NCI-H1092 treated with DMSO at 0.1 percent for 48 hours (cell line): ENCODE measurements at regions not wholly inside any gene's neighbourhood (a gene's known extent, or its start where the extent isn't known, plus 50 kb on each side); places are given as distances from the start of the nearest gene placed in this dataset.

ENCODE experiments used
- DNase-seq: peaks from one replicate; lab custom pipeline; 2025; lab: John Stamatoyannopoulos, UW

DNA sequence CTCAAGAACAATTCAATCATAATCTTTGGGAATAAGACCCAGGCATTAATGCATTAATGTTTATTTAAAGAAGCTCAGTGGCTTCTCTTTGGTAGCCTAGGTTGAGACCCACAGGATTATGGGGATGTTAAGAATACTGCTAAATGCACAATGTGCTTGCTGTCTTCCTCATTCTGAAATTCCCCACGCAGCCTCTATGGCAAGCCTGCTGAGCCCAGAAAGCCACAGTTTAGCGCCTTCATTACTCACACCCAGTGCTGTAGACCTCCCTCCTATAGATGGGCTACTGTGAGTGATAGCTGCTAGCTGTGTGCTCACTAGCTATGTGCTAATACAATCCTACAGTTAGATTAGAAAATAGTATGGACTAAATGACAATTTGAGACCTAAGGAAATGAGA lies 90.6 kb downstream of the TNFSF13B start:
- no peak for DNase-seq

DNA sequence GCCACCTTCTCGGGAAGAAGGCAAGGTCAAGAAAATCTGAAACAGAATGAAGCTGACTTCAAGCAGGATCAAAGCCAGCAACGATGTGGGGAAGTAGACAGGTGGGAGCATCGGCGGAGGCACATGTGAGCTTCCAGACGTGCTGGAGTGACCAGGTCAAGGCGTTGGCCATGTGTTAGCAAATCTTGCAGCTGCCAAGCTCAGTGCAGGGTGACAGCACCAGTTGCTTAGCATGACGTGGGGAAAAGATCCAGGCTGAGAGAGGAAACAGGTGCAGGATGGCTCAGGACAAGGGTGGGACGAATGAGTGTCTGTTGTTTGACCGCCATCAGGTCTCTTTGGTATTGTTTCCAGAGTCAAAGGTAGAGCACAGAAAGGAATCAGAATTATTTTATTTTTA lies 92.3 kb downstream of the TNFSF13B start:
- no peak for DNase-seq

DNA sequence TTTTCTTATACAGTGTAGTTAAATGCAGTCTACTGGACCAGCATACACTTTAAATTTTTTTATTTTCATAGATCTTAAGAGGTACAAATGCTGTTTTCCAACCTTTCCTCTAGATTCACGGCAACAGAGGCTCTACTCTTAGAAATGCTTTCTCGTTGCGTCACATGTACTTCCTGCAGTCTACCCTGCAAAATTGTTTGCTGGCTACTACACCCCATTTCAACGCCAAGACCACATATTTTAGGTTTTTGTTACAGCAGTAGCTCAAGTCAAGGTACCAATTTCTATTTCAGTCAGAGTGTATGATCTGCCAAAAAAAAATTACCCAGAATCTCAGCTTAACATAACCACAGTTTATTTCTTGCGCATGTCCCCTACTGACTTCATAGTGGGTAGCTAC lies 94.1 kb downstream of the TNFSF13B start:
- no peak for DNase-seq

DNA sequence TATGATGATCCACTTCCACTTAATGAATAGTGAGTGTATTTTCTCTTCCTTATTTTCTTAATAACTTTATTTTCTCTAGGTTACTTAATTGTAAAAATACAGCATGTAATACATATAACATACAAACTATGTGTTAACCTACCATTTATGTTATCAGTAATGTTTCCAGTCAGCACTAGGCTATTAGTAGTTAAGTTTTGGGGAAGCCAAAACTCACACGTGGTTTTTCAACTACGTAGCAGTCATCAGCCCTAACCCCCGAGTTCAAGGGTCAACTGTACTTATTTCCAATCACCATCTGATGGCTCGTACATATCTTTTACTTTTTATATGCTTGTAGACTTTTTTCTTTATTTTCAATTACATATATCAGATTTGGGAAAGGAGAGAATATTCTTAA lies 95.7 kb downstream of the TNFSF13B start:
- DNase-seq: no peak

DNA sequence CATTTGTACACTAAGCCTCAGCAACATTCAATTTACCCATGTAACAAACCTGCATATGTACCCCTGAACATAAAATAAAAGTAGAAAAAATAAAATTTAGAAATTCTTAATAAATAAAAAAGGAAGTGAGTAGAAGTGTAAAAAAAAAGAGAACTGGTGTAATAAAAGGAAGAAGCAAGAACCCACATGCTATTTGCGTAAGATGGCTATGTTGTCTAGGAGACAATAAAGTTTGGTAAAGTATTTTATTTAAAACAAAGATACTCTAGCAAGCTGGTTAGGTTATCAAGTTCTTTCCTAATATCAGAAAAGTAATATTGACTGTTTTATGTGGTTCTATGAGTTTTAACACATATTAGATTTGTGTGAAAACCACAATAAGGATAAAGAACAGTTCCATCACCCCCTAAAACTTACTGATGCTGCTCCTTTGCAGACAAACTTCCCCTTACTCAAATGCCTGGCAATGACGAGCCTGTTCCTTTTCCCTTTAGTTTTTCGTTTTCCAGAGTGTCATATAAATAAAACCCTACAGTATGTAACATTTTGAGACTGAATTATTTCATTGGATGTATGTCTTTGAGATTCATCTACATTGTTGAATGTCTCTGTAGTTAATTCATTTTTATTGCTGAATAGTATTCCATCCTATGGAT lies 98.9 kb downstream of the TNFSF13B start:
- no peak for DNase-seq

DNA sequence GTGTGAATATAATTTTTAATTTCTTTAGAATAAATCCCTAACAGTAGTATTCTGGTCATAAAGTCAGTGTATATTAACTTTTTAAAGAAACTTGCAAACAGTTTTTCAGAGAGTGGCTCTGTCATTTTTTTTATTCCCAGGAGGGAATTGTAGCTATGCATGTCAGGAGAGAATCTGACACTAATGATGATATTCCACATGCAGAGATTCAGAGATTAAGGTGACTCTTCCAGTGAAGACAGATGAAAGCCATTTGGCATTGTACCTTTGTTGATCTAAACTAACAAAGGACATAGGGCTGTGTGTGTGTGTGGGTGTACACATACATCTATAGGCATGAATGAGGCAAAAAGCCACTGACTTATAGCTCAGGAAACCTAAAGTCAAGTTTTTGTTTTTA lies 99.9 kb downstream of the TNFSF13B start:
- DNase-seq: no peak

DNA sequence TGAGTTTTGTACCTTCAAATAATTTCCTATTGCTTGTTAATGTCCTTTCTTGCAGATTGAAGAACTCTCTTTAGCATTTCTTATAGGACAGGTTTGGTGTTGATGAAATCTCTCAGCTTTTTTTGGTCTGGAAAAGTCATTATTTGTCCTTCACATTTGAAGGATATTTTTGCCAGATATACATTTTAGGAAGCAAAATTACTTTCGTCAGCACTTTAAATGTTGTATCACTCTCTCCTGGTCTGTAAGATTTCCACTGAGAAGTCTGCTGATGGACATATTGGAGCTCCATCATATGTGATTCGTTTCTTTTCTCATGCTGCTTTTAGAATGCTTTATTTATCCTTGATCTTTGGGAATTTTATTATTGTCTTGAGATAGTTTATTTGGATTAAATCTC lies 105.5 kb downstream of the TNFSF13B start:
- DNase-seq: no peak

DNA sequence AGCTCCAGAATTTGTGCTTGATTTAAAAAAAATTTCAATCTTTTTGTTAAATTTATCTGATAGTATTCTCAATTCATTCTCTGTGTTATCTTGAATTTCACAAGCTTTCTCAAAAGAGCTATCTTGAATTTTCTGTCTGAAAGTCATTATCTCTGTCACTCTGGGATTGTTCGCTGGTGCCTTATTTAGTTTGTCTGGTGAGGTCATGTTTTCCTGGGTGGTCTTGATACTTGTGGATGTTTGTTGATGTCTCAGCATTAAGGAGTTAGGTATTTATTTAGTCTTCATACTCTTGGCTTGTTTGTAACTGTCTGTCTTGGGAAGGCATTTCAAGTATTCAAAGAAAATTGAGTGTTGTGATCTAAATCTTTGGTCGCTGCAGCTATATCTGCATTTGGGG lies 106.3 kb downstream of the TNFSF13B start:
- DNase-seq: no peak

DNA sequence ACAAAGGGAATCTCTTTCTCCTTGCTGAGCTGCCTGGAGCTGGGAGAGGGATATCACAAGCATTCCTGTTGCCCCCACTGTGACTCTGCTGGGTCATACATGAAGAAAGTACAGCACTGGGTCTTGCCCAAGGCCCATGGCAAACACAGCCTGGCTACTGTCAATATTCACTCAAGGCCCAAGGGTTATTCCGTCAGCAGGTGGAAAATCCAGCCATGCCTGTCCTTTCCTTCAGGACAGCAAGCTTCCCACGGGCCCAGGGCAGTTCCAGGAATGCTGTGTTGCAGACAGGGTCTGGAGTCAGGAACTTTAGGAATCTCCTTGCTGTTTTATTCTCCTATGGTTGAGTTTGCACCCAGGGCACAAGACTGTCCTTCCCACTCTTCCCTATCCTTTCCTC lies 106.8 kb downstream of the TNFSF13B start:
- DNase-seq: no peak

DNA sequence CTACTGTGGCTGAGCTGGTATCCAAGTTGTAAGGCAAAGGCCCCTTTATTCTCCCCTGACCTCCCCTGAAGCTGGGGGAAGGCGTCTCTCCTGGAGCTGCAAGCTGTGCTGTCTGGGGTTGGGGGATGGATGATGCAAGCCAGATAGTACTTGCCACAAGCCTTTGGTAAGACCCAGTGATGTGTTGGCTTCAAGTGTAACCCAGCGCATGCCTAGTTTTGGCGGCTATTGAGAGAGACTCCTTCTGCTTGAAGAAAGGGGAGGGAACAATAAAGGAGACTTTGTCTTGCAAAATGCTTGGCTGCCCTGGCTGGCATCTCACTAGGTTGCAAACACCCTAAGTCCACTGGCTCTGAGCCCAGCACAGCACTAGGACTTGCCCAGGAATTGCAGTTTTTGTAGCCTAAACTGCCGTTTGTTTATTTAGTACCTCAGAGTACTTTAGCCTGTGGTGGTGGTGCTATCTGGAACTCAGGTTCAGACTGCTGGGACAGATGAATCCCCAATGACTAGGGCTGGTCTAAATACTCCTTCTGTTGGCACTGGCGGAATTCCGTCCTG lies 108.2 kb downstream of the TNFSF13B start:
- no peak for DNase-seq

DNA sequence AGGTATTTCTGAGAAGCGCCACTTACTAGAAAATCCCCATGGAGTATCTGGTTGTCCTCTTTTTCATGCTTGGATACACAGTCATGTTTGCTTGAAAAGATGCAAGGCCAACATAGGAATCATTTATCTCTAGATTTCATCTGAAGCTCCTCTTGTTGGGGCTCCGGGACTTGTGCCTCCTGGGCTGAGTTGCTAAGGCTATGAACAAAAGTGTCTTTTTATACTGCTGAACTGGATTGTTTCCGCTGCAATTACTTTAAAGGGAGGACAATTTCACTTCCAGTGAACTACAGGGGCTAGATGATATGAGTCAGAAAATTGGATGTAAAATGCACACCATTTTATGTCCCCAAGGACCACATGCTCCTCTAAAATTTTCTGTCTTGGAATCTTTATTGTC lies 114.1 kb downstream of the TNFSF13B start:
- no peak for DNase-seq

DNA sequence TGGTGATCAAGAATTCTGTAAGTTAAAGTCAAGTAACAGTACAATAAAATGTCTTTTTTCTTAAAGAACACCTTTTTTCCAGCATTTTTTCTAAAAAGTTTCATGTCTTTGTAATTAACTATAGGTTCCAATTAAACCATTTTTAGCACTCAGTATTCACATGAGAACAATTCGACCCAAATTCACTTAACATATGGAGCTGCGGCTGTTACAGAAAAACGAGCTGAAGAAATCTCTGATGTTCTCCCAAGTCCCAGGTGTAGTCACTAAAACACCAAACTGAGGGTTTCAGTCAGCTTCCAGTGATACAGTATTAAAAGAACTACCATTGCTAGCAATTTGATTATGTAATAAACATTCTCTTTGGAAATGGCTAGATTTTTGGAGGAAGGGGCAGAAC lies 117.6 kb downstream of the TNFSF13B start:
- DNase-seq: no peak

DNA sequence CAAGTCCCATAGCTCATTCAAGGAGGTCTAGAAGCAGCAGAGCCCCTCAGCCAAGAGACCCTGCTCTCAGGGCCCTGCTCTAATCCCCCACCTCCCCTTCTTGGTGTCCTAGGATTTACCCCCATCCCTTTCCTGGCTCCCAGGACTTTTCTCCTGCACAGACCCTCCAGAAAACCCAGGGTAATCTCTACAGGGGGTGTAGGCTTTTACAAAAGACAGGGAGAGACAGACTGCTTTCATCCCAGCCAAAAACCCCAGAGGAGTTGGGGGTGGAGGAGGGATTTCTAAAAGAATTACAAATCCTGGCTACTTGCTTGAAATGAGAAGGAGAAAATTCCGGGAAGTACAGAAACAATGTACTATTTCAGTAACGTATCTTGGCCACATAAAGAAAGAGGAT lies 133.3 kb downstream of the TNFSF13B start:
- DNase-seq: no peak

DNA sequence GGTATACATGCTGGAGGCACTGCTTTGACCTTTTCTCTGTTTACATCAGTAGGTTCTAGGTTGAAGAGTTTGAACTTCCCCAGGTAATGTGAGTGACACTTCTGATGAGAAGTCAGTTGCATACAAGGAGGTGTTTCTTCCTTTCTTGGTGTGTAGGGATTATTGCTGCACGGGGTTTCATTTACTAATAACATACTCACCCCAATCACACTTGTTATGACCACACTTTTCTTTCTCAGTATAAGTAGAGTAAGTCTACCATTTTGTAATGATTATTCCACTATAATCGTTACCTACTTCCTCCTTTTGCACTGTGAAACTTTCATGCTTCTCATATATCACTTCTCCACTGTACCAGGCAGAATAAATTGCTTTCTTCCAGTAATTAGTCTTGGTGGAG lies 138.0 kb downstream of the TNFSF13B start:
- DNase-seq: no peak

DNA sequence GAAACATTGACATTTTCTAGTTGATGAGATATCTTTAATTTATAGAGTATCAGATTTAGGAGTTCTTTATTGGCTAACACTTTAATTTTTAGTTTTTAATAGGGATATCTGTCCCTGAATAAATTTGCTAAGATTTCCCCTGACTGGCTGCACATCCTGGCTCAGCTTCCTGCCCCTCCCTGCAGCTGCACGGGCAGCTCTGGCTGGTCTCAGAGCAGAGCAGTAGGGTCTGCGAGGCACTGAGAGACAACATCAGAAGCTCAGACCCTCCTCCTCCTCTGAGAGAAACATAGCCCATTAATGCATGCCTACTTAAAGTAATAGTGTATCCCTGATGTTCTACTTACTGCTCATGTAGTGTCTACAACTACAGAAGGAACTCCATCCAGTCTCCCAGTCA lies 139.2 kb downstream of the TNFSF13B start:
- no peak for DNase-seq

DNA sequence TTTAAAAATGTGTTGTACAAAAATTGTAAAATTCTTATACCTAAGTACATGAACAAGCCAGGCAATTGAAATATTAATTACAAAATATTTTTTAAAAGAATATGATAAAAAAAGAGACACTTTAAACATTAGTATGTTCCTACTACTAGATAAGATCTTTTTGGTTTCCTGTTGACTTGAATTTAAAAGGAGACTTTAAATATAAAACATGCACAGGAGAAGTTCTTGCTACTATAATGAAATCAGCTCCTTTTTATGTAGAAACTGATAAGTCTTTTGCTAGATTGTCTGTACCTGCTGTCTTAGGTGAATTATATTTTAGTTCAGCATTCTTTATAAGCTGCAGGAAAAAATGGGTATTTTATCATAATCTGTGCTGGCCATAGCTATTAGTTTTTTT lies 140.2 kb downstream of the TNFSF13B start:
- DNase-seq: no peak

DNA sequence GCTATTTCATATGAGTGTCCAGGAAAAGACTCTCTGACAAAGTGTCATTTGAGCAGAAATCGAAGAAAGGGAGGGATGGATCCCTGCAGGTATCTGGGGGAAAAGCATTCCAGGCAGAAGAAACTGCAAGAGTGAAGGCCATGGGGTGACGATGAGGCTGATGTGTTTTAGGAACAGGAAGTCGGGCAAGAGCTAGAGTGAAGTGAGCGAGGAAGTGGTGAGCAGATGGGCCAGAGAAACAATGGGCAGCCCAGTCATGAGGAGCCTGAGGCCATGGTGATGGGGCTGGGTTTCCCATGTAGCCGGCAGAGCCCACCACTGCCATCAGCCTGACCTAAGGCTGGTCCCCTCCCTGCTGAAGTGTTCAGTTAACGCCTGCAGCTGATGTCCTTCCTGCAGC lies 150.2 kb downstream of the TNFSF13B start:
- no peak for DNase-seq

DNA sequence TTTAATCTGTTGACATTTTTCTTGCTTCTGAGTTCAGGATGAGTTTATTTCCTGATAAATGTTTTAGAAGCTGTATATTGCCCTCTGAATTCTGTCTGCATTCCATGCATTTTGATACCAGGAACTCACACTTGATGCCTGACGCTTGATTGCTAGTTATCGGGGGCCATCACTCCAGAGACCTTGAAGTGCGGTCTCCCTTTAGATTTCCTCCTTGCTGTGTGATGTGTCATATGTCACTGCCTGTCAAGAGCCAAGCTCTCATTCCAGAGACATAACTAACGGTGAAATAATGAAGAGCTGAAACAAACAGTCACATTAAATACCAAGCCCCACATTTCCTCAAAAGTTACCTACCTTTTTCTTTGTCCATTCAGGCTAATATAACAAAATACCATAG lies 155.5 kb downstream of the TNFSF13B start:
- no peak for DNase-seq

DNA sequence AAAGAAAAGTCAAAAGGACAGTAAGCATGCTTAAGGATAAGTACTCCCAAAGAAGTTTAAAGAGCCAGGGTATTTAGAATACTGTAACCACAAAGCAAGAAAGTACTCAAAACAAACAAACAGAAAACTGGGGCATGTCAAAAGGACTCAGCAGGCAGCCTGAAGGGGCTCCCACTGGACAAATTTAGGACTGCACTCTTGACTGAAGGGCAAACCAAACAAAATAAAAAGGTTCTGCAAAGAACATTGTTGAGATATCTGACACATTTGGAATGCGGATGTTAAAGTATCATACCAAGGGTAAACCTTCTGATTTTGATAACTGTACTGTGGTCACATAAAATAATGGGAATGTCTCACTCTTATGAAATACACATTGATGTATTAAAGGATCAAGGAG lies 157.4 kb downstream of the TNFSF13B start:
- DNase-seq: no peak

DNA sequence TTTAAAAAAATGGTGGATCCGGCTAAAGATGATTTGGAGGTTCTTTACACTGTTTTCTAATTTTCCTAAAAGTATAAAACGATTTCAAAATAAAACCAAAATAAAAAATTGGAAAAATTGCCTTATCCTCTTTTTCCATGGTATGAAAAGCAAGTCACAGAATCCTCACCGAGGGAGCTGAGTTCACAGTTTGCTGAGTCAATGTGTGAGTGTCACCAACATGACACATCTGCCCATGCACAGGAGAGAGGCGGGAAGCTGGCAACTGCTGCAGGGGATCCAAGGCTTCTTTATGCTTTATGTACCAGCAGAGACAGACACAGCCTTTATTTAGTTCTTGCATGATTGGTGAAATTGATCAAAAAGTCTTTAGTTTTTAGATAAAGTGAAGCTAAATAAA lies 157.8 kb downstream of the TNFSF13B start:
- no peak for DNase-seq

DNA sequence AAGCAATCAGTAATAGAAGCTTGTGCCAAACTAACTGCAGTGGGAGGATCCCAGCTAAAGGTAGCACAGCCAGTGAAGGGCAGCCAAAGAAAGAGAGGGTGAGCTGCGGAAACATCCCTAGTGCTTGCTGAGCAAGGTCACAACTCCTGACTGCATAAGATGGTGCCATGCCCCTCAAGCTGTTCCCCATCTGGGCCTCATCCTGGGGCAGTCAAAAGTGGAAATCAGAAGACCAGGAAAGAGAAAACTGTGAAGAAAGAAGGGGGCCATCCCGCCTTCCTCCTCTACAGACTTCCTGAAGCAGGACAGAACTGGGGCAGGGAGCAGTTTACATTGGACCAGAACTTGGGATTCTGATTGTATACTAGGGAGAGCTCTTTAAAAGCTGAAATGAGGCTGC lies 159.2 kb downstream of the TNFSF13B start:
- no peak for DNase-seq

DNA sequence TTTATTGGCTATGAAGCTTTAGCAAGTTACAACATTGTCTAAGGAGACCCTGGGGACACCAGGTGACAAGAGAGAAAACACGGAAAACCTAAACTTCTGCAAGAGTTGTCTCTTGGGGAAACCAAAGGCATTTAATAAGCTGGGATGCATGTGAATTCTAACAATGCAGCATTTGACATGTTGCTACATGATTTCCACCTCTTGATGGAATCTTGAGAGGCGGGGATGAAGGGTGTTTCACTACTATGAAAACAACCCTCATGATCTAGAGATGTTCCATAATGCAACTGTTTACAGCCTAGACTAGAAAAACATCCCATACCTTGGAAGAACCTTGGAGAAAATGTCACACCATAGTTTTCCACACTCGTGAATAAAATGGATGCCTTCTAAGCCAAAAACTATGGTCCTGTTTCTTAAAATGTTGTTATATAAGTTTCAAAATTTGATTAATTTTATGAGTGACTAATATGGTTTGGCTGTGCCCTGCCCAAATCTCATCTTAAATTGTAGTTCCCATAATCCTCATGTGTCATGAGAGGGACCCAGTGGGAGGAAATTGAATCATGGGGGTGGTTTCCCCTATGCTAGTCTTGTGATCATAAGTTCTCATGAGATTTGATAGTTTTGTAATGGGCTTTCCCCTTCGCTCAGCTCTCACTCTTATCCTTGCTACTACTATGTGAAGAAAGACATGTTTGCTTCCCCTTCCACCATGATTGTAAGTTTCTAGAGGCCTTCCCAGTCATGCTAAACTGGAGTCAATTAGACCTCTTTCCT lies 164.6 kb downstream of the TNFSF13B start:
- DNase-seq: no peak

DNA sequence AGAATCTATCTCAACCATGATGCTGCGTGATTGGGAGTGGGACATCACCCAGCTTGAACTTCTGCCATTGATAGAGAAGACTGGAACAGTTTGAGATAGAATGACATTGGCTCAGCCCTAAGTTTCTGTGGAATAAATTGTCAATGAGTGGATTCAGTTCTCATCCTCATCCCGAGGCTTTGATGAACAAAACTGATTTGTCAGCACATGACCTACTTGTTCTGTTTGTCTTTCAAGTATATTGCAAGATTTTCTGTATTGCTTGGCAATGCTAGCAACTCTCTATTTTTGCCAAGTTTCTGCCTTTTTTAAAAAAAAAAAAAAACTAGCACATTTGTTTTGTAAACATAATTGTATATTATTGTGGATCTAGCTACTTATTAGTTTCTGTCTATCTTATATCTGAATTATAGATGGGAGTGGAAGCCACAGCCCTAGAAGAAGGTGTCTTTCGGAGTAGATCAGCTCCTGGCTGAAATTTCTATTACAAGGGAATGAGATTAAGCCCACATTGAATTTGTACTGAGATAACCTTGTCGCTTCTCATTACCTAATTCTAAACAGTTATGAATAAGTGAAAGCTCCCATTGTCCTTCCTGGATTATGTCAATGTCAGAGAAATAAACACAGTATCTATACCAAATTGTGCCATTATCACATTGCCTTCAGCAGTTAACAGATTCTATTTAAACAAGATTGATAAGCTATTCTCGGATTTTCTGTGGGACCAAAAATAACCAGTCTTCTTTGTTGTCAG lies 166.1 kb downstream of the TNFSF13B start:
- DNase-seq: no peak
